D341Med (cell line): ENCODE measurements at regions not wholly inside any gene's neighbourhood (a gene's known extent, or its start where the extent isn't known, plus 50 kb on each side); places are given as distances from the start of the nearest gene placed in this dataset.
"Not testable (repeated sequence)": the region's sequence is repeated elsewhere in the genome, so short reads cannot be mapped to it uniquely, and the experiment has no call there.

Experiments used
- DNase-seq: peaks from one replicate; pipeline ENCODE4 v3.0.0; 2012; ENCODE audit warnings: low spot score

GRCh38 chr6:159400826-159401225, 231.6 kb downstream of the FNDC1 start:
- no peak for DNase-seq

GRCh38 chr6:159399751-159400221, 230.6 kb downstream of the FNDC1 start:
- DNase-seq, result no peak

- DNase-seq, result no peak
These were observed 229.4 kb downstream of the FNDC1 start for GRCh38 chr6:159398633-159399032.

GRCh38 chr6:159397753-159398152, 228.6 kb downstream of the FNDC1 start:
- no peak for DNase-seq

- DNase-seq, result no peak
These were observed 226.4 kb downstream of the FNDC1 start for GRCh38 chr6:159395609-159396008.

- DNase-seq, result not testable (repeated sequence)
These were observed 223.5 kb downstream of the FNDC1 start for GRCh38 chr6:159392695-159393094.

GRCh38 chr6:159390381-159390780, 221.2 kb downstream of the FNDC1 start:
- DNase-seq, result no peak

GRCh38 chr6:159389695-159390094, 220.5 kb downstream of the FNDC1 start:
- no peak for DNase-seq

GRCh38 chr6:159380114-159380513, 210.9 kb downstream of the FNDC1 start:
- no peak for DNase-seq

- DNase-seq, result no peak
These were observed 209.5 kb downstream of the FNDC1 start for GRCh38 chr6:159378411-159379328.

GRCh38 chr6:159376516-159377158, 207.4 kb downstream of the FNDC1 start:
- no peak for DNase-seq

- DNase-seq, result no peak
These were observed 205.8 kb downstream of the FNDC1 start for GRCh38 chr6:159375014-159375413.

GRCh38 chr6:159373670-159374069, 204.5 kb downstream of the FNDC1 start:
- DNase-seq, result no peak

- DNase-seq, result no peak
These were observed 203.1 kb downstream of the FNDC1 start for GRCh38 chr6:159372333-159372732.

- no peak for DNase-seq
These were observed 191.1 kb downstream of the FNDC1 start for GRCh38 chr6:159360306-159360705.

GRCh38 chr6:159359581-159360297, 190.5 kb downstream of the FNDC1 start:
- no peak for DNase-seq

- no peak for DNase-seq
These were observed 189.4 kb downstream of the FNDC1 start for GRCh38 chr6:159358562-159358961.

GRCh38 chr6:159357211-159357915, 188.2 kb downstream of the FNDC1 start:
- DNase-seq, result no peak

GRCh38 chr6:159353193-159353592, 184.0 kb downstream of the FNDC1 start:
- no peak for DNase-seq

- no peak for DNase-seq
These were observed 182.5 kb downstream of the FNDC1 start for GRCh38 chr6:159351707-159352106.

GRCh38 chr6:159349915-159350314, 180.7 kb downstream of the FNDC1 start:
- no peak for DNase-seq

- DNase-seq, result no peak
These were observed 174.5 kb downstream of the FNDC1 start for GRCh38 chr6:159343709-159344108.
